Nucleus accumbens (tissue), 56 donors: ENCODE measurements at regions not wholly inside any gene's neighbourhood (a gene's known extent, or its start where the extent isn't known, plus 50 kb on each side); places are given as distances from the start of the nearest gene placed in this dataset.

ENCODE experiments used
- DNase-seq, 56 donors: peaks; one replicate each; lab custom pipeline; 2025; lab: John Stamatoyannopoulos, UW

DNA sequence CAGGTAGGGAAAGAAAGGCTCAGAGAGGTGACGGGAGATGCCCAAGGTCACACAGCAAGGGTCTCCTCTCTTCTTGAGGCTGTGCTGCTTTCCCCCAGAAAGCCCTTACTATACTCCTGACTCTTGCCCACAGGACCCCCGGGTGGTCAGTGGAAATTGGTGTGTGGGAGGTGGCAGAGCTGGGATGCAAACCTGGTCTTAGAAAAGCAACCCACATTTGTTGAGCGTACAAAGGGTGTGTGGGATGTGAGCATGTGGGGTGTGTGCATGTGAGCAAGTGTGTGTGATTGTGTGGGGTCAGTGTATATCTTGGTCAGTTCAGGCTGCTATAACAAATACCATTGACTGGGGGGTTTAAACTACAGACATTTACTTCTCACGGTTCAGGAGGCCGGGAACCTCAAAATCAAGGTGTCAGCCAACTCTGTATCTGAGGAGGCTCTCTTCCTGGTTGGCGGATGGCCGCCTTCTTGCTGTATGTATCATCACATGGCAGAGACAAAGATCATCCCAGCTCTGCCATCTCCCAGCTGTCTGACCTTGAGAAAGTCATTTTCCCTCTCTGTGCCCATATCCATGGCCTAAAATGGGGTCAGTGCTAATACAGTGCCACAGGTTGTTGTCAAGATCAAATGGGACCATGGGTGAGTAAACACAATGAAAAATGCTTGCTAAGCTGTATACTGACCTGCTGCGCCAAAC is 268.5 kb downstream of the PTPRU start:
- no peak for DNase-seq

GRCh38 chr1:29504196-29504595 is 267.9 kb downstream of the PTPRU start:
- DNase-seq, result no peak

DNA sequence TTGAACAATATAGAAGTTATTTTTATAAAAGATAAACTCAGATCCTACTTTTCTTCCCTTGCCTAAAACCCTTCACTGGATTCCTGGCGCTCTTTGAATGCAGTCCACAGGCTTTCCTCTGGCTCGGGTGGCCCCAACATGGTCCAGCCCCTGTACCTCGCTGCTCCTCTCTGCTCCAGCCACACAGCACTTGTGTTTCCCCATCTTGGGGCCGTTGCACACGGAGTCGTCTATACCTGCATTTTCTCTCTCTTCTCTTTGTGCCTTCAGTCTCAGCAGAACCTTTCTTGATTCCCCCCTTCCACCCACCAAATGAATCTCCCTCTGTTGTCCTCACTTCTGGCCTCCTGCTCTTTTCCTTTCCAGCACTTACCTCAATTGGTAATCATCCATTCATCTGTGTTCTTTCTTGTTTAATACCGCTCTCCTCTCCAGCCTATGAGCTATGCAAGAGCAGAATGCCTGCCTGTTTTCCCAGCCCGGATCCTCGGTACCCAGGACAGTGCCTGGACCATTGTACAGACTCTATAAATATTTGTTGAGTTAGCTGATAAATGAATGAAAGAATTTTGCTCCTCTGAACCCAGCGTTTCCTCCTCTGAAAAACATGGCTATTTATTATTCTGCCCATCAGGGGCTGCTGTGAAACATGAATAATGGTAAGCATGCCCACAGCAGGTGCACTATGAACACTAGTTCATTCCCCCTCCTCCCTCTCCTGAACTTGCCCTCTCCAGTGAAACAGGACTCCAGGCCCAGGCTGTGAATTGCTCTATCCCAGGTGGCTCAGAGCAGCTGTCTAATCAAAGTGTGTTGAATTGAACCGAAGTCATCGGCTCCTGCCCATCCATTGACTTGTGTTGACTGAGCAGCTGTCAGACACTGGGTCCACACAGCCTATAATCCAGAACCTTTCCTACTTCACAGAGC is 266.9 kb downstream of the PTPRU start:
- DNase-seq, result no peak

DNA sequence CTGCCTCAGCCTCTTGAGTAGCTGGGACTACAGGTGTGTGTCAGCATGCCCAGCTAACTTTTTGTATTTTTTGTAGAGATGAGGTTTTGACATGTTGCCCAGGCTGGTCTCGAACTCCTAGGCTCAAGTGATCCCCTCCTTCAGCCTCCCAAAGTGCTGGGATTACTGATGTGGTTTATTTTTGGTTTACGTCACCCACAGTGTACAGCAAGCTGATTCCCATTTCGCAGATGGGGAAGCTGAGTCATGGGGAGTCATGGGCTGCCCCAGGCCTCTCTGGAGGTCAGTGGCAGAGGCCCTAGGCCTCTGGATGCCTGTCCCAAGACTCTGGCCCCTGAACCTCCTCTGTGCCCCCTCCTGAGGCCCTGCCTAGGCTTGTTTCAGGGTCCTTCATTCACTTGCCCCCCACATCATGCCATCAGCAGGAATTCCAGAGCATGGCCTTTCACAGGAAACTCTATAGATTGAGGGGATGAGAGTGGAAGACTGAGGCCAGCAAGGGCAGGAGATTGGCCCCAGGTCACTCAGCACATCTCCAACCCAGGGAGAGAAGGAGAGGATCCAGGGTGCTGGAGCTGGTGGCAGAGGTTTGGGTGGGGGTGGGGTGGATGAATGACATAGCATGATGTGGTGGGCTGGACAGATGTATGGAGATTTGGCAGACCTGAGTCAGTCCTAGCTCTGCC is 266.0 kb downstream of the PTPRU start:
- no peak for DNase-seq

- no peak for DNase-seq
These were observed 265.1 kb downstream of the PTPRU start for GRCh38 chr1:29501227-29501976.

DNA sequence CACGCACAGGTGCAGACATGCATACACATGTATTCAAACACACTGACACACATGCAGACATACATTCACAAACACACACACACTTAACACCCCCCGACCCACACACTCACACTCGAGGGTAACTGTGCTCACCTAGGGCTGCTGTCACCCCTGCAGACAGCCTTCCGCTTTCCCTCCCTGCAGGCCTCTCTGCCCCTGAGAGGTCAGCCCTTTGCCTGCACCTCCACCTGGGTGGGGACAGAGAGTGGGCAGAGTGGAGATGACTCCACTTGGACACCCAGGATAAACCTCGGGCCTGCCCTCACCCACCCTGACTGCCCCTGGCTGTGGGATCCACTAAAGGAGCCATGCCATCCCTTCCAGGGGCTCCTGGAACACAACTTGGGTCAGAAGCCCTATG is 264.3 kb downstream of the PTPRU start:
- DNase-seq, result no peak

GRCh38 chr1:29500041-29500440 is 263.7 kb downstream of the PTPRU start:
- no peak for DNase-seq

DNA sequence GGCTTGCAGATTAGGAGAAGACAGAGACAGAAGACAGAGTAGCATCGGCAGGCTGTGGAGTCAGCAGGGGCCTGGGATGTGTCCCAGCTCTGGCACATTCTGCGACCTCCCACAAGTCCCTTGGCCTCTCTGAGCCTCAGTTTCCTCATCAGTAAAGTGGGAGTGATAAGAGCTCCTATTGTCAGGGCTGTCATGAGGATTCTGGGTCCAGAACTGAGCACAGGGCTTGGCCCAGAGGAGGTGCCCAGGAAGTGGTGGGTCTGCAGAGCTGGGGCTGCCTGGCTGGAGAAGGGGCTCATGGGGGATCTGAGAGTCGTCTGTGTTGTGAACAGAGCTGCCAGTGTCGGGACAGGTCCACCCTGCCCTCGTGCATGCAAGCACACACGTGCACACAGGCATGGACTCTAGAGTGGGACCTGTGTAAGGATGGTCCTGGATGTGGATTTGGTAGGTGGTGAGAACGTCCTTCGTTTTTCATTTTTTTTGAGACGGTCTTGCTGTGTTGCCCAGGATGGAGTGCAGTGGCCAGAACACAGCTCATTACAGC is 262.9 kb downstream of the PTPRU start:
- no peak for DNase-seq

DNA sequence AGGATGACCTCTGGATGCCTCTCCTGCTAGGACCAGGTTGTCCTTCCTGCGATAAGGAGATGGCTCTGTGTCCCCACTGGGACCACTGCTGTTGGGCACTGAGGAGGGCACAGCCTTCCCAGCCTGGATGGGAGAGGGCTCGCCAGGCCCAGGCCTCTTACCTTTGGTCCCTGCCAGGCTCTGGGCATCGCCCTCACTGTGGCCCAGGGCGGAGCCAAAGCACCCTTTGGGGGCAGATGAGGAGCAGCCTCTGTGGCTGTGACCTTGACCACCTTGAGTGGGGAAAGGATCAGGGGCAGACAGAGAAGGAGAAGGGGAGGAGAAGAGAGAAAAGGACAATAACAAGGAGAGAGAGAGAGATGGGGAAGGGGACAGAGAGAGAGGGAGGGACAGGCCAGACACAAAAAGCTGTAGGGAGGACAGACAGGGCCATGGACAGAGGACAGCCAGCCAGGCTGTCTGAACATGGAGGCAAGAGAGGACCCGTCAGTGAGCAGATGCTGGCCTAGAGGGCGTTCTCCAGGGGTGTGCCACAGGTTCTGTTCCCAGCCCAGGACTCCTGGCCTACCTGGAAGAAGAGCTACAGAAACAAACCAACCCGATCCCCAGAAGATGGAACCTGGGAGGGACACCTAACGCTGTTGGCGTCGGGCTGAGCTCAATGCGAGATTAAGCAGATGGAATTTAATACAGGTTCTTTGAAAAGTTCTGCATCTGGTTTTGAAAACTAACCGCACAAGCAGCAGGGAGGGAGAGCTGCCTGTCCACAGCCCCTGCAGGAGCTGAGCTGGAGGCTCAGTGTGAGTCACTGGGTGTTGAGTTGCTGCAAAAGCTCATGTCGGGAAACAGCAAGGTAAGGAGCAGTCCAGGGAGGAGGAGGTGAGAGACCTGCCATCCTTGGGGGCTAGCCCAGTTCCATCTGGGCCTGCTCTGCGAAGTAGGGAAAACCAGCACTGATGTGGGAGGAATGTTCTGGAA is 262.1 kb downstream of the PTPRU start:
- DNase-seq, result peak in 2 of 56 donors; percentile 6 to 36

DNA sequence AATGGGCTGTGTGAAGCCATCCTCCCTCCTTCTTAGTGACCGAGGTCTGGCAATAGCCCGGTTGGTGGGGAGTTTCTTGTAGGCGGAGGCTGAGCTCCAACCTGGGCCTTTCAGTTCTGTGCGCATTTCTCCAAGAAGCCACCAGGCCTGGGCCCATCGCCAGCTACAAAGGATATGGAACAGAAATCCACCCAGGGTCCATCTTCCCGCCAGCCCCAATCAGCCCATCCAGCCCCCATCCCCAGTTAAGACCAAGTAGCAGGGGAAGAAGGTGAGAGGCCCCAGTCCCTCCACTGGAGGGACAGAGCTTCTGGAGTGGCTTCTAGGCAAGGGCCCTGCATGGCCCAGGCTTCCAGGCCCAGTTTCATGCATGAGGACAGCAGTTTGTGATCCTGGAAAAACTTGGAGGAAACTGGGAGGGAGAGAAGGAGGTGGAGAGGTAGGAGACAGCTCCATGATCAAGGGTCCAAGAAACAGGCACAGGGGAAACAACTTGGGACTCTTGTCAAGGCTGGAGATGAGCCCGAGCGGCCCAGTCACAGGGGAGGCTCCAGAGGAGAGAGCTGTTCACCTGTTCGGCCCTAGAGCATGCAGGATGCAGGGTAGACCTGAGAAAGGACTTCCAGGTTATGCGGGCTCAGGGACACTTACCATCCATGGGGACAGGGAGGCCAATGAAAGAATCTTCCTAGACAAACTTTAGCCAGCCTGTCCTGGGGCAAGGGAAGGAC is 261.2 kb downstream of the PTPRU start:
- DNase-seq, result no peak

- DNase-seq, result no peak
These were observed 260.4 kb downstream of the PTPRU start for GRCh38 chr1:29496701-29497100.

GRCh38 chr1:29490204-29490934 is 254.0 kb downstream of the PTPRU start:
- no peak for DNase-seq

DNA sequence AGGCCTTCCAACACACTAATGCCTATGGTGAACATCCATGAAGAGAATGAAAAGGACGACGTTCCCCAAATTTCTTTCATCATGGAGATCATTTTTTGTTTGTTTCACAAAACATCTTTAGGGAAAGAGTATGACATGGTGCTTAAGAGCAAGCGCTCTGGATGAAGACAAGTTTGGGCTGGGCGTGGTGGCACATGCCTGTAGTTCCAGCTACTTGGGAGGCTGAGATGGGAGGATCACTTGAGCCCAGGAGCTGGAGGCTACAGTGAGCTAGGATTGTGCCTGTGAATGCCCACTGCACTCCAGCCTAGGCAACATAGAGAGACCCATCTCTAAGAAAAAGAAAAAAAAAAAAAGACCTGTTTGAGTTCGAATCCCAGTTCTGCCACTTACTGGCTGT is 253.1 kb downstream of the PTPRU start:
- DNase-seq, result no peak

DNA sequence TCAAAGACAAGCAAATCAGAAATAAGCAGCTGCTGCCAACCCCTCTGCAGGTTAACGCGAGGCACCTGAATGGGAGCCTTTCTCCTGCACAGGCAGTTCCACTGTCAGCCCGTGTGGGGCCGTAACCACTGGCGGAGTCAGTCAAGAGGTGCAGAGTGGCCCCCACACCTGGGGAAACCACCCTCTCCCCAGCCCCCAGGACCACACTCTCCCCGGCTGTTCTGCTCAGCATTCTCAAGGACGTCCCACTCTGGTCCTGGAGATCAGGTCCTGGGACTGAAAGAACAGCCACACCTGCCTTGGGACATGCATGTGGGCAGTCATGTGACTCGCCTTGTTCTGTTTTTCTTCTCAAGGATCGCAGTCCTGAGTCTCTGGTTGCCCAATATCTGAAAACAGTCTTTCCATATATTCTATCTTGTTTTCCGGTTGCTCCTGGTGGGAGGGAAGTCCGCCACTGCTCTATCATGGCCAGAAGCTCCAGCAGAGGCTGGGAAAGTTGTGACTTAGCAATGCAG is 252.5 kb downstream of the PTPRU start:
- no peak for DNase-seq

DNA sequence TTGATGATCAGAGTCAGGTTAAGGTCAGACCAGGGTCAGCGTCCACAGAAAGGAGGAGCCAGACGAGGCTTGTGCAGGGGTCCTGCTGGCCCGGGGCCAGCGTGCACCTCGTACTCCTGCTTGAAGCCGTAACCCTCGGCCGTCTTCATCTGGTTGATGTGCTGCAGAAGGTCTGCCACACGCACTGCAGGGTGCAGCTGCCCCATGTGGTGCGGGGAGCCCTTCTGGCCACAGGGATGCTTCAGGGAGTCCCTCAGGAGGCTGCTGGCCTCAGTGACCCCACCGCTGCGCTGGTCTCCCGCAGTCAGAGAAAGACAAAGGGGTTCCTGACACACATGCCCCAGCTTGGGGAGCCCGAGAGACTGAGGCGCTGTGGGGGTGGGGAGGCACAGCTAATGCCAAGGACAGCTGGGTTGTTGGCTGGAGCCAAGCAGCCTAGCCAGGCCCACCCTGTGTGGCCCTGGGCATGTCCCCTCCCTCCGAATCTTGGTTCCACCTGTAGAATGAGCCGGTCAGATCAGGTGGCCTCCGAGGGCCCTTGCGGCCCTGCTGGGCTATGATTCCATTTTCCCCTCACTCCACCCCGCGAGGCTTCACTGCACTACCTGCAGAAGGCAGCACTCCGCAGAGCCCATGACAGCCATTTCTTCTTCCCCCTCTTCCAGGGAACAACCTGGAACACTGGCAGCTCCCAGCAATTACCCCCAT is 251.9 kb downstream of the PTPRU start:
- no peak for DNase-seq

DNA sequence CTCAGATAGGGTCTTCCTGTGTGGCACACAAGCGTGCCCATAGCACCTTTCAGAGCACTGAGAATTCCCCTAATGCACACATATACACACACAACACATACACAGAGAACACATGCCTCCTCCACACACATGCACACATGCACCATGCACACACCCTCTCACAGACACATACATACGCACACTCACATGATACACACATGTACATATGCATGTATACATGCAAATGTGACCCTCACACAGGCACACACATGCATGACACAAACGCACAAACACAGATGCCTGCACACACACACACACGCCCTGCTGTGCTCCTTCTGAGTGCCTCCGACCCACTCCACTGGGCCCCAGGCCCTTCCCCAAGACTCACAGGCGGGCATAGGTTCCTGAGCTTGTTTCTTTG is 251.0 kb downstream of the PTPRU start:
- no peak for DNase-seq
